Stimulated activated naive CD8-positive, alpha-beta T cell treated with anti-CD3 and anti-CD28 coated beads, Interleukin-15, Interleukin-2, amounts not matched to agents 100 ng/mL and 50 ng/mL, for 24 hours (primary cell): ENCODE measurements at regions not wholly inside any gene's neighbourhood (a gene's known extent, or its start where the extent isn't known, plus 50 kb on each side); places are given as distances from the start of the nearest gene placed in this dataset.

Experiments used
- H3K27ac Mint-ChIP-seq: one replicate; pipeline ENCODE4 v1.8.0; 2021; ENCODE audit warnings: mild to moderate bottlenecking, mixed read lengths
- H3K27me3 Mint-ChIP-seq: one replicate; pipeline ENCODE4 v1.8.0; 2021; ENCODE audit warnings: mixed read lengths
- H3K36me3 Mint-ChIP-seq: one replicate; pipeline ENCODE4 v1.8.0; 2021; ENCODE audit warnings: low read depth, mixed read lengths
- H3K4me1 Mint-ChIP-seq: one replicate; pipeline ENCODE4 v1.8.0; 2021; ENCODE audit warnings: low read depth, mixed read lengths
- H3K4me3 Mint-ChIP-seq: one replicate; pipeline ENCODE4 v1.8.0; 2021; ENCODE audit warnings: mild to moderate bottlenecking, mixed read lengths
- H3K9me3 Mint-ChIP-seq: one replicate; pipeline ENCODE4 v1.8.0; 2021; ENCODE audit warnings: mixed read lengths

- Mint-ChIP-seq H3K4me3 (no peak overlapping the region), H3K9me3 (no peaks in the 10 kb centered on the region), H3K36me3 (no peaks in the 10 kb centered on the region), H3K4me1 (no peaks in the 10 kb centered on the region), H3K27ac (no peak overlapping the region), H3K27me3 (no peaks in the 10 kb centered on the region)
These were observed 105.8 kb upstream of the DUSP10 start for GRCh38 chr1:221847676-221848075.

- Mint-ChIP-seq H3K27ac (no peak overlapping the region), H3K4me1 (peaks cover 4% of the 10 kb centered on the region), H3K4me3 (no peak overlapping the region), H3K36me3 (no peaks in the 10 kb centered on the region), H3K27me3 (peaks cover 4% of the 10 kb centered on the region), H3K9me3 (no peaks in the 10 kb centered on the region)
These were observed 103.9 kb upstream of the DUSP10 start for GRCh38 chr1:221845650-221846371.

- Mint-ChIP-seq H3K27me3 (peaks cover 4% of the 10 kb centered on the region), H3K36me3 (no peaks in the 10 kb centered on the region), H3K4me1 (peaks cover 41% of the 10 kb centered on the region), H3K9me3 (no peaks in the 10 kb centered on the region), H3K4me3 (no peak overlapping the region), H3K27ac (no peak overlapping the region)
These were observed 100.1 kb upstream of the DUSP10 start for GRCh38 chr1:221841983-221842335.

DNA sequence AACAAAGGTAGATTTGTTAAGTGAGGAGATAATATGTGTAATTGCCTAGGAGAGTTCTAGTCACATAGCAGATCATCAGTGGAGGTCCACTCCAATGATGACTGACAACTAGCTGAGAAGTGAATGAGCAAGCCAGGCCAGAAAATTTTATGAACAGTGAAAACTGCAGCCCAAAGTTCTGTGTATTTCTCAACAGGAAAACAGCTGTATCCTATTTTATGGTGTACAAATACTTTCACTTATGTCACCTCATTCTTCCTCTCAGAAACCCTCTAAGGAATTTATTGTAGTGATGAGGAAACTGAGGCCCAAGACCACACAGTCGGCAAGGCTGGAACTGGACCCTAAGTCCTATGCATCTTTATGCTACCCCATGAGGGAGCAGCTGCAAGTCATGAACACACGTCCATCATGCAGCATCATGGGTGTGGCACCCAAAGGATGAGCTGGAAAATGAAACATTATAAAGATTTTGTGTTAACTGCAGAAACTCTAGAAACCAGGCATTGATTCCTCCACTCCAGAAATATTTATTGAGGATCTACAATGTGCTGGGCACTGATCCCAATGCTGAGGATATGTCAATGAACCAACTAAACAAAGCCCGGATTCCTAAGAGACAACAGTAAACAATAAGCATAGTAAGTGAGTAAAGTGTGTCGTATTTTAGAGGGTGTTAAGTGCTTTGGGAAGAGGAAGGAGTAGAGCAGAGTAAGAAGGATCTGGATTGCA lies 99.5 kb upstream of the DUSP10 start:
- Mint-ChIP-seq H3K27ac (peak overlapping the region; percentile 95), H3K36me3 (no peaks in the 10 kb centered on the region), H3K9me3 (no peaks in the 10 kb centered on the region), H3K27me3 (peaks cover 4% of the 10 kb centered on the region), H3K4me1 (peaks cover 46% of the 10 kb centered on the region), H3K4me3 (no peak overlapping the region)

DNA sequence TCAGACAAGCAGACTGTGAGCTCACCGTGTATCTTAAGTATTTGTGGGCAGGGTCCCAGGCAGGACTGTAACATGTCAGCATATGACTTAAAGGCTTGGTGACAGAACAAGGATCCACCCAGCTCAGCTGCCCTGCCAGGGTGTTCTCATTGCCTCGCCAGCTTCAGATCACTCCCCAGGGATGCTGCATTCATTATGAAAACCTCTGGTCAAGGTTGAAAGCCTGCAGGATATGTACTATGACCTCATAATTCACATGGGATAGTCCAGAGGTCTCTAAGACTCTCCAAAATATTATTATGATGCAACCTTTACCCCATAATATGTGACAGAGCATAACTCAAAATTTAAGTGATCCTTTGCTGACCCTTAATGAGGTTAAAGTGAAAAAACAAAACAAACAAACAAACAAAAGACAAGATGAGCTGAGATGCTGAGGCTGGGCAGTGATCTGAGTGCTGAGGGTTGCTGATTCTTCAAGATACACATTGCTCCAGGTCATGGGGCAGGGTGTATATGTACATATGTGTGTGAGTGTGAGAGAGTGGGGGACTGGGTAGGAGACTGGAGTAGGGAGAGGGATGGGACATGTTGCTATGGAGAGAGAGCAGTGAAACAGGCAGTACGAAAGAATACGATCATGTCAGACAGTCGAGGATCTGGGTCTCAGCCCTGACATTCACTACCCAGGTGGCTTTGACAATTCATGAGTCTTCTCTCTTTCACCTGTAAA lies 98.8 kb upstream of the DUSP10 start:
- Mint-ChIP-seq H3K9me3 (no peaks in the 10 kb centered on the region), H3K36me3 (no peaks in the 10 kb centered on the region), H3K27ac (peak overlapping the region; percentile 95), H3K4me1 (peaks cover 46% of the 10 kb centered on the region), H3K4me3 (no peak overlapping the region), H3K27me3 (peaks cover 4% of the 10 kb centered on the region)

- Mint-ChIP-seq H3K27me3 (peaks cover 4% of the 10 kb centered on the region), H3K4me1 (peaks cover 46% of the 10 kb centered on the region), H3K27ac (peak overlapping the region; percentile 95), H3K36me3 (no peaks in the 10 kb centered on the region), H3K4me3 (peak overlapping the region; percentile 12), H3K9me3 (no peaks in the 10 kb centered on the region)
These were observed 98.0 kb upstream of the DUSP10 start for GRCh38 chr1:221839782-221840395.

- Mint-ChIP-seq H3K27me3 (peaks cover 4% of the 10 kb centered on the region), H3K36me3 (no peaks in the 10 kb centered on the region), H3K4me3 (peak overlapping the region; percentile 12), H3K9me3 (no peaks in the 10 kb centered on the region), H3K27ac (peak overlapping the region; percentile 95), H3K4me1 (peaks cover 46% of the 10 kb centered on the region)
These were observed 97.4 kb upstream of the DUSP10 start for GRCh38 chr1:221839321-221839720.

GRCh38 chr1:221837896-221838295 lies 96.0 kb upstream of the DUSP10 start:
- Mint-ChIP-seq H3K27me3 (peaks cover 4% of the 10 kb centered on the region), H3K9me3 (no peaks in the 10 kb centered on the region), H3K27ac (peak overlapping the region; percentile 95), H3K36me3 (no peaks in the 10 kb centered on the region), H3K4me3 (peak overlapping the region; percentile 61), H3K4me1 (peaks cover 49% of the 10 kb centered on the region)

GRCh38 chr1:221834698-221835513 lies 93.0 kb upstream of the DUSP10 start:
- Mint-ChIP-seq H3K4me3 (no peak overlapping the region), H3K27me3 (no peaks in the 10 kb centered on the region), H3K27ac (no peak overlapping the region), H3K36me3 (no peaks in the 10 kb centered on the region), H3K4me1 (peaks cover 54% of the 10 kb centered on the region), H3K9me3 (no peaks in the 10 kb centered on the region)

DNA sequence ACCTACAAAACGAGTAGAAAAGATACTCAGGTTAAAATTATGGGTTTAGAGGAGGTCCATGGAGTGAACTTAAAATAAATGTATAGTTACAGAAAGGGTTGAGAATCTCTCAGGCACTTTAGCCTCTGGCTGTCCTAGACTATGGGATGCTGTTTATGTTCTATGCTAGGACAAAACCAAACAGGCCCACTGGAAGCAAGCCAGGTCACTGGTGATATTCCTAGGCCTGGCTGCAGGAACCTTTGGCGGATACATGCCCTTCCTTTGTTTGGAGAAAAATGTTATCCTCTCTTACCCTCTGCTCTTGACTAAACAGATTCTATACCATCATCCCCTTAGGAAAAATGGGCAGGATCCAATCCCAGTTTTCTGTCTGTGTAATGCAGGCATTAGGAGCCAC lies 90.7 kb upstream of the DUSP10 start:
- Mint-ChIP-seq H3K4me3 (no peak overlapping the region), H3K27me3 (no peaks in the 10 kb centered on the region), H3K36me3 (no peaks in the 10 kb centered on the region), H3K4me1 (peaks cover 54% of the 10 kb centered on the region), H3K27ac (no peak overlapping the region), H3K9me3 (no peaks in the 10 kb centered on the region)

DNA sequence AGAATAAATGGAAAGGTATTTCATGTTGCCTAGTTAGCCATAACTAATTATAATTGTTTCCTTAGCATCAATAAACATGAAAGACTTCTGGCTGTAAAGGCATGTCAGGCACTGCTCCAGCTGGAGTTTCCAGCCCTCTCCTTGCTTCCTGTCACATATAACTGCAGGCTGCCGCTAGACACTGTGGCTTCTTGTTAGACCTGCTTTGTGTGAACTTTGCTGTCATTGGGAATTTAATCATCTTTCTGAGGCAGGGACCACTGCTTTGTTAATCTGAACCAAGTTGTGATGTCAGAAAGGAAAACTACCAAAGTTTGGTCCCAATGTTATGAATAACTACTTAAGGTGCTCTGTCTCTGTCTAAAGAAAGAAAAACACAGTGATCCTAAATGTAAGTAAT lies 90.3 kb upstream of the DUSP10 start:
- no peaks in the 10 kb centered on the region for H3K36me3 Mint-ChIP-seq
- H3K4me1 Mint-ChIP-seq: peaks cover 54% of the 10 kb centered on the region
- H3K4me3 Mint-ChIP-seq: no peak overlapping the region
- no peaks in the 10 kb centered on the region for H3K9me3 Mint-ChIP-seq
- H3K27ac Mint-ChIP-seq: no peak overlapping the region
- H3K27me3 Mint-ChIP-seq: no peaks in the 10 kb centered on the region

GRCh38 chr1:221829327-221830015 lies 87.6 kb upstream of the DUSP10 start:
- Mint-ChIP-seq H3K4me3 (peak overlapping the region; percentile 62), H3K36me3 (no peaks in the 10 kb centered on the region), H3K9me3 (no peaks in the 10 kb centered on the region), H3K27me3 (no peaks in the 10 kb centered on the region), H3K4me1 (peaks cover 74% of the 10 kb centered on the region), H3K27ac (peak overlapping the region; percentile 92)

- Mint-ChIP-seq H3K27me3 (no peaks in the 10 kb centered on the region), H3K36me3 (no peaks in the 10 kb centered on the region), H3K27ac (peak overlapping the region; percentile 88), H3K4me1 (peaks cover 90% of the 10 kb centered on the region), H3K9me3 (no peaks in the 10 kb centered on the region), H3K4me3 (no peak overlapping the region)
These were observed 85.4 kb upstream of the DUSP10 start for GRCh38 chr1:221827307-221827642.

- H3K9me3 Mint-ChIP-seq: no peaks in the 10 kb centered on the region
- peak overlapping the region; percentile 41 for H3K27ac Mint-ChIP-seq
- no peak overlapping the region for H3K4me3 Mint-ChIP-seq
- H3K4me1 Mint-ChIP-seq: peaks cover 80% of the 10 kb centered on the region
- peaks cover 7% of the 10 kb centered on the region for H3K27me3 Mint-ChIP-seq
- no peaks in the 10 kb centered on the region for H3K36me3 Mint-ChIP-seq
These were observed 83.0 kb upstream of the DUSP10 start for GRCh38 chr1:221824909-221825308.
